NCI-H345 treated with DMSO at 0.1 percent for 48 hours (cell line): ENCODE measurements at regions not wholly inside any gene's neighbourhood (a gene's known extent, or its start where the extent isn't known, plus 50 kb on each side); places are given as distances from the start of the nearest gene placed in this dataset.

Experiments used
- DNase-seq: peaks from one replicate; lab custom pipeline; 2025; ENCODE audit not compliant: unreplicated experiment; lab: John Stamatoyannopoulos, UW

DNA sequence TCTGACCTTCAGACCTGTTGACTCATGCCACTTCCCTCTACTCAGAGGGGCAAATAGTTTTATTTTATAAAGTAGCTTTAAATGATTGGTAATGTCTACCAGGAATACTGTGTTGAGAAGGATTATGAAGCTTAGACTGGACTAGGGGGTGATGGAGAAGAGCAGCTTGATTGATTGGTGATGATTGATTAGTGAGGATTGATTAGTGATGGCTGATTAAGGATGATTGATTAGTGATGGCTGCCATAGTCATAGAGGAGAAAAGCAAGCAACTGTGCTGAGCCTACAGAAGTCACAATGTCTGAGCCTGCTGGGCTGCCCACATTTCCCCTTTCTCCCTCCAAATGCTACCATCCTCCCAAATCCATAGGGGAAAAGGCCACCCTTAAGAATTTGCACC, 206.8 kb upstream of the SALL1 start:
- no peak for DNase-seq

DNA sequence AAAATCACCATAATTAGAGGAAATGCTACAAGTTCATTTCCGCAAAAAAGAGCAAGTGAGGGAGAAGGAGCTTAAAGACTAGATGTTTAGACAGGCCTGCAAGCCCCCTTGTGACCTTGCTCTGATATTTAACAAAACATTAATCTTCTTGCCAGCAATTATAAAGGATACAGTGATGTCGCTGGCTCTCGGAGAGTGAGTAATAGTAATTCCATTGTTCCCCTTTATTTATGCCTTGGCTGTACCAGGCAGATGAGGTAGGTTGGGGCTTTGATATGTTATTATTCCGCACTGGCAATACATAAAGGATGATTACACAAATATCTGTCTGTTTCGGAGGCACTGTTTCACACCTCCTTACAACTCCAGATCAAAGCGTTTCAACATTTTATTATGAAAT, 204.8 kb upstream of the SALL1 start:
- DNase-seq, result no peak

DNA sequence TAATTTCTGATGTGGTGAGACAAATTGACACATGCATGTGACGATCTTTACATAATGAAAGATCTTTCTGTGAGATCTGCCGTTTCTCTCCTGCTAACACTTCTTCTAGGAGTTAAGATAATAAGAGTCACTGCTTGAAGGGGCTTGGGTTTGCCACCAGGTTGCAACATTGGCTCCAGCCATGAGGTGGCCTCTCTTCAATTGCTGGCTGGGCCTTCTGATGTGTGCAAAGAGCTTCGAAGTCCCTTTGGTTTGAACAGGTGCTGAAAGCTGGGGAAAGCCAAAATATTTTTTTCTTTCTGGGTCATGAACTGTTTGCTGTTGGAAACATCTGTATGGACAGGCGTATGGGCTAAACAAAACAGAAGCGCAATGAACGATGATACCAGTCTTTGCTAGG, 204.1 kb upstream of the SALL1 start:
- no peak for DNase-seq

DNA sequence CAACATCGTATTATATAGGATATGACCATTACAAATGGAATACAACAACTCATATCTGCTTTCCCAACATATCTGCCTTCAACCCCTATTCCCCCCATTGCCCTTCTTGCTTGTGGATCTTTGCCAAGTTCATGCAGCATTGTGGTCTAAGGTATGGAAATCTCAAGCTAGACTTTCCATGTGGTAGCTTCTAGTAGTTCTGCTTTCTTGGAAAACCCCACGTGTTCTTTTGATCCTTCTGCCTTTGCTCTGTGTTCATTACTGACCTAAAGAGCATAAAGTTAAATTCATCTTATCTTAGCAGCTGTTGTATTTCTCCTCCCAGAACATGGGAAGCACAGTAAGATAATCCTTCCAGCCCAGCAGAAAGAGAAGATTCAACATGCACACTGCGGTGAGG, 202.0 kb upstream of the SALL1 start:
- DNase-seq, result no peak

DNA sequence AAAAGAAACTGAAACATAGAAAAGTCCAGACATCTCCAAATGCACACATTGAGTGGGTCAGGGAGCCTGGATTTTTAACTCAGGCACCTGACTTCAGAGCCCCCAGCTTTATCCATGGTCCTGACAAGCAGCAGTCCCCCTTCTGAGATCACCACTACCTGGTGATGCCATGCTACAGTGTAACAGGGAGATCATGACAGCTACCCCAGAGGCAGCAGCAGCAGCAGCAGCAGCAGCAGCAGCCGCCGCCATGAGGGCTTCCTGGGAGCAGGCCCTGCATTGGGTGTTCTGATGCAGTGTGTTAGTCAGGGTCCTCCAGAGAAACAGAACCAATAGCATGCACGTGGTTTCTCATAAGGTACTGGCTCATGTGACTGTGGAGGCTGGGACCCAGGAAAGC, 198.6 kb upstream of the SALL1 start:
- no peak for DNase-seq

DNA sequence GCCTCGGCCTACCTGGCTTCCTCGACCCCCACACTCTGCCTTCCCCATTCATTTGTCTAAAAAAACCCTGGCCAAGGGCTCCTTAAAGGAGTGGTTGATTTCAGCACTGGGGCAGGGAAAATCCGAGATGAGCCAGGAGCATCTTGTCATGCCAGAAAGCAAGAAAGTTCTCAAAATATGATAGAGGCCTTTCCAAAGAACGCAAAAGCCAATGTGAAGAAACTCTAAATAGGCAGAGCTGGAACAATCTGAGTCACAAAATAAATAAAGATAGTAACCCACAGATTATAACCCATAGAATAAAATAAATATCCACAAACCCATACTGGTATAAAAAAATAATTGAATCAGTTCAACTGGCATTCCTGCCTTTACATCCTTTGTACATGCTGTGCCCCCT, 192.3 kb upstream of the SALL1 start:
- no peak for DNase-seq

DNA sequence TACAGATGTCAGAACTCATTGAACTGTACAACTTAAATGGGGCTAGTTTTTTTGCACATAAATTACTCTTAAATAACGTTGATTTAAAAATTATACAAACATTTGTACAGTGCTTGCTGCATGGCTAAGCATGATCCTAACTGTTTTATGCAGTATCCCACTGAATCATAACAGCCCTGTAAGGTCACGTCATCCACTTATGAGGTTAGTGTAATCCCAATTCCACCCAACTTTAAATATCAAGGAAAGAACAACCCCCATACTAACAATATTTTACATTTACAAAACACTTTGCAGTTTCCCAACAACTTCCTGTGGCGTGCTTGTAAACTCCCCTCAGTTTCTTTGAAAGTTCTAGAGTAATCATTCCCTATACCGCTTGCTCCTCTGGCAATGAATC, 190.1 kb upstream of the SALL1 start:
- no peak for DNase-seq

DNA sequence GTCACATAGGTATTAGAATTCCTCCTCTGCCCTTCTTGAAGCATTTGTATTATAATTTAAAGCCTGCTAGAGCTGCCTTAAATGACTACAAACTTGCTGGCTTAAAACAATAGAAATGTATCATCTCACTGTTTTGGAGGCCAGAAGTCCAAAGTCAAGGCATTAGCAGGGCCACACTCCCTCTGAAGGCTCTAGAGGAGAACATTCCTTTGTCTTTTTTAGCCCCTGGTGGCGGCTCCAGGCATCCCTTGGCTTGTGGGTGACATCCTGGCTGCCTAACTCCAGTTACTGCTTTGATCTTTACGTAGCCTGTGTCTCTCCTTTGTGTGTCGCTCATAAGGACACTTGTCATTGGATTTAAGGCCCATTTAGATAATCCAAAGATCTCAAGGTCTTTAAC, 186.6 kb upstream of the SALL1 start:
- no peak for DNase-seq

DNA sequence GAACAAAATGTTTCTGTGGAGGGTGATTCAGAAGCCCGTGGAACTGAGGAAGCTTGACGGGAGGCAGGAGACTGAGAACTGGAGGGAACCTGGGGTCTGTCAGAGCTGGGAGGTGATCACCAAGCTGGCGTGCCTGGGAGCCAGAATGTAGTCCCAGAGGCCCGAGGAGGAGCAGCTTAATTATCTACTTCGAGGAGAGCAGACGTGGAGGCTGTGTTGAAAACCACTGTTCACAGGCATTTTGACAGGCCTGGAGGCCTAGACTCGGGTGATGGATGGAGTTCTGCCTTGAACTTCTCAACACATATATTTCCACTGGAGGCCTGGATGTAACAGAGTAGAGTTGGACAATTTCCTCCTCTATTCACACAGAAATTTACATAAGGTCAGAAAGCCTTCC, 177.7 kb upstream of the SALL1 start:
- no peak for DNase-seq

DNA sequence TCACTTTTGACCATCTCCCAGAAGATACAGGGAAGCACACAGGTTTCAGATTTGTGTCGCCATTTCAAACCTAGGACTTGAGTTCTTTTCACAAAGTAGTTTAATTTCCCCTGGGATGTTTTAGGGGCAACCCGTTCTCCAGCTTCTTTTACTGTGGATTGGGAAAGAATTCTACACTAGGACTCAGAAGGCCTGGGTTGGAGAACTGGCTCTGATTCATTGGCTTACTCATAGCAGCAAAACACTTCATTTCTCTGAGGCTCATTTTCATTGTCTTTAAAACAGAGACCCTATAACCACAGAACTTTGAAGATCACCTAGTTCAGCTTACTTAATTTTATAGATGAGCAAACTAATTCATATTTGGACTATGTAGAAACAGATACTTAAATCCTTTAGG, 175.9 kb upstream of the SALL1 start:
- no peak for DNase-seq

DNA sequence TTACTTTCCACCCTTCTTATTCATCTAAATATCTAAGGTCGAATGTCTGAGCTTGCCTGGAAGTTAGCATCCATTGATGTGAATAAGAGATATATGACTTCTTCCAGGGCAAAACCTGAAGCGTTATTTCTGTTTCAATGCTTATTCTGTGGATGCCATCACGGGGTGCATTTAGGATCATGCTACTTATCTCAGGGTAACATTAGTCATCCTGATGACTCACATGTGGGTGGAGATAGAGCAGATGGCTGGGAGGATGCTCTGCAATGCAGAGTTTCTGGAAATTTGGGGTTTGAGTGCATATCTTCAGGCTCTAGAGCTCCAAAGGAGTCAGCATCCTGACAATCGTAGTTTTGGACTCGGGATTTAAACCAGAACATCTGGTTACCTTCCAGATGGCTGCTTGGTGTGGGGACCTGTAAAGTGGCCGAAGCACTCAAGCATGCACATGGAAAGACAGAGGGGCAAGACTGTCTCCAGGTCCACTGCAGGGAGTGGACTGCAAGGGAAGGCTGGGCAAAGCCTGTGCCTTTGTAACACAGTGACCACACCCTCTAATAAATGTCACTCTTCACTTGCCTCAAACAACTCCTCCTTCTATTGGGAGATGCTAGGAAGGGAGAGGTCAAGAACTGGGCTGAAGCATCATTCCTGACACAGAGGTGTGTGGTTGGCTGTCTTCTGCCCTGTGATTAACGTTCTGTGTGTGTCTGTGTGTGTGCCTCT, 175.2 kb upstream of the SALL1 start:
- DNase-seq, result no peak

DNA sequence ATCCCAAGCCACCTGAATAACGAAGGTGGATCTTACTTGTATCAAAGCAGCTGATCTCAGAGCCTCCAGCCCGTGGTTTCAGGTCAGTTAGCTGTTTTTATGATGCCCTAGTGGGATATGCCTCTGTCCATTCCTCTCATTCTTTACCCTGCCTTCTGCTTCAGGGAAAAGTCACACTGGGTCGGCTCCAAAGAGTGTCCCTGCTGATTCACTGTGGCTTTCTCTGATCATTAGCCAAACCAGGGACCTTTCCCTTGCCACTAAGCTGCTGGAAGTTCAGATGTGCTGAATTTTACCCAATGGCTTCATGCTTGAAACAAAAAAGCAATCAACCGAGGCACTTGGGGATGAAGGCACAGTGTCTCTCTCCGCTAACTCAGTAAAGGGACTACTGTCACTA, 170.2 kb upstream of the SALL1 start:
- DNase-seq, result no peak

DNA sequence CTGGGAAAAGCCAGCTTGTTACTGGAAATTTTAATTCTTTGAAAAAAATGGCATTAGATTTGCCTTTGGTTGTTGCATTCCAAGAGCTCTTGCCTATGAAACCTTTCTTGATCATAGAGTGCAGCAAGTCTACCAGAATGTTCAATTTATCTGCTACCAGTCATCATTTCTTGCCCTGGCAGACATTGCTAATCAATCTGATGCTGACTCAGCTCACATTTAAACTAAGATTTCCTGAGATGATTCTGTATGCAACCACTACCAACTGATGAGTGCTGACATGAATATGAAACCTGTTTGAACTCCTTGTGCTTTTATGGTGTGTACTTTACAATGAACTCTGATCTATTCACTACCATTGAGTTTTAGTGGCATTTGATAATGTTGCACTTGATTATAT, 166.5 kb upstream of the SALL1 start:
- no peak for DNase-seq

DNA sequence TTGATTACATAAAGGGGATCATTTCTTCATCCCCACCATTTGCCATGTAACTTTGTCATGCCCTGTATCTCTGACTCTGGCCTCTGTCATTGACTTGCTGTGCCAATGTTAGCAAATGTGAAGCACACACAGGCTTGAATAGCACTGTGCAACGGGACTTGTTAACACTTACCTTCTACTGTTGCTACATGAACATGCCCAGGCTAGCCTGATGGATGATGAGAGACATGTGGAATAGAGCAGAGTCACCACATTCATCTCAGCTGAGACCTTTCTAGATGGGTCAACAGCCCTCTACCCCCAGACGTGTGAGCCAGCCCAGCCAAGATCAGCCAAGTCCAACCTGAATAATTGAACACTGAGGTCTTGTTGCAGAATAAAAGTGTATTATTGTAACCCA, 162.1 kb upstream of the SALL1 start:
- no peak for DNase-seq

DNA sequence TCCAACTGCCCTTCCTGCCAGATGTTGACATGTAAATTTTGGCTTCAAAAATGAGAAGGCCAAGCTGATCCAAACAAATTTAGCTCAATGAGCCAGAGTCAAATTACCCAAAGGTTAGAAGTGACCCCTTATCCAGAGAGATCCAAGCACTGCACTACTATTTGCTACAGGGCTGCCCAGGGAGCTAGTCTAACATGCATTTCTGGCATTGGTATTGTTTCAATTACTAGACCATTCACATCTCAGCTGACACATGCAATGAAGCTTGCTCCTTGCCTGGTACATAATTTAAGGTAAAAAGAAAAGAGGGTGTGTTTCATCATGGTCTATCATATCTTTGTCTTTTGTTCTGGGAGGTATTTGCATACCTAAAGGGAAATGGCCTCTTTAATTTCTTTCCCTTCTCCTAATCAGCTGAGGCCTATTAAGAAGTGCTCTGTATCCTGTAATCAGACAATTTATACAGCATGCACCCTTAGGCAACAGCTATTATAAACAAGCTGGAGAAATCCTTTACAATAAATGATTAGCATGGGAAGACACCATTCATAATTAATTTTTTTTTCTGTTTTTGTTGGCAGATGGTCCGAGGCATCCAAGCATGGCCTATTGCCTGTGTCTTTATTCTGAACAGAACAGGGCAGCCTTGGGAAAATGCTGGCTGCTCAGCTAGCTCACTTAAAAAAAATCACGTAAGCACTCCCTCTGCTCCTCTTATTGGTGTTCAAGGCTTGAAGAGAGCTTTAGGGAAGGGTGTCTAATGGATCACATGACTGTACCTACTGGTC, 161.5 kb upstream of the SALL1 start:
- no peak for DNase-seq

DNA sequence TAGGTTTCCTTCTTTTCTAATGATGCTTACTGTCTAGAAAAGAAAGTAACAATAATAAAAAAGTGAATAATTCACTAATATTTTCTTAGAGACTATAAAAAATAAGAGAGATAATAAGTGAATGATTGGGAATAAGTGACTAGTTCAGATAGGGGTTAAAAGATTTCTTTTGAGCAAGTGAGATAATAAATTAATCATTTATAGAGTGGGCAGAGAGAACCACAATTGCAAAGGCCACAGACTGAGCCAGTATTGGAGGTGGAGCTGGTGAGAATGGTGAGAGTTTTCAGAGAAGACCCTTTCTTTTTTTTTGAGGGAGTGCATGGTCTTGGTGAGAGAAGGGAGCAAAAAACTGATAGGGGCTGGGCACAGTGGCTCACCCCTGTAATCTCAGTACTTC, 159.1 kb upstream of the SALL1 start:
- DNase-seq, result no peak

DNA sequence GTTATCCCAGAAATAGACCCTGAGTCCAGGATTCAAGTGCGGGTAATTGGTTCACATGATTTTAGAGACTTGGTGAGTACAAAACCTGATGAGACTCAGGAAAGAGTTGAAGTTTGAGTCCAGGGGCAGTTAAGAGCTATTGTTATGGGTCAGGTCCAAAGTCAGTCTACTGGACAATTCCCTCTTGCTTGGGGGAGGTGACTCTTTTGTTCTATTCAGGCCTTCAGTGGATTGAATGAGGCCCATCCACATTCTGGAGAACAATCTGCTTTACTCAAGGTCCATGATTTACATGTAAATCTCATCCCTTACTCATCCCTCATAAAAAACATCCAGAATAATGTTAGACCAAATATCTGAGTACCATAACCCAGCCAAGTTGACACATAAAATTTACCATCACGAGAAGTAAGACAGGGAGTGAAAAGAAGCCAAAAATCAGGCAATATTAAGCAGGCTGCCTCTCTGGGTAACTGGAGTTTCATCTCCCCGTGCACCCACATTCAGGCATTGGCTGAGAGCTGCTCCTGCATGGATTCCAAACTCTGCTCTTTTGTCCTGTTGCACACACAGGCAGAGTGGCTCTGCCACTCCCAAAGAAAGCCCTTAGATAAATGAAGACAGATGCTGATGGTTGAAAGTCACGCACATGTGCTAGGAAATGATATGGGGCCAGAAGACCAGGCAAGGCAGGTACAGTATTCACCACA, 156.0 kb upstream of the SALL1 start:
- DNase-seq, result no peak

DNA sequence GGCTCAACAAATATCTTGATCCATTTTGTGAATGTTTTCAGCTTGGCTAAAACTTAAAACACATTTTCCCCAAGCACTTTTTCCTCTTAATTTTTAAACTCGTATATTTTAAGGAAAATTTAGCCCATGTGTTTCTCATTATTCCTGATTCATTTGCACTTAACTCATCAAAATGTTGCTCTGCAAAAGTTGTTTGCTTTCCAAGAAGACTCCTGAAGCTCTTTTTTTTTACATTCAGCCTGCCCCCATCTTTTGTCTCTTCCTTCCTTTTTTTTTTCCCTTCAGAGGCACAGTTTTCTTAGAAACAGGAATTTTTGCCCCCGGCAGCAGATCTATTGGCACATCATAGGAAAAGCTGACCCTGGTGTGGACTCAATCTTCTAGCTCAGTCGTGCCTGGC, 155.0 kb upstream of the SALL1 start:
- DNase-seq, result no peak

DNA sequence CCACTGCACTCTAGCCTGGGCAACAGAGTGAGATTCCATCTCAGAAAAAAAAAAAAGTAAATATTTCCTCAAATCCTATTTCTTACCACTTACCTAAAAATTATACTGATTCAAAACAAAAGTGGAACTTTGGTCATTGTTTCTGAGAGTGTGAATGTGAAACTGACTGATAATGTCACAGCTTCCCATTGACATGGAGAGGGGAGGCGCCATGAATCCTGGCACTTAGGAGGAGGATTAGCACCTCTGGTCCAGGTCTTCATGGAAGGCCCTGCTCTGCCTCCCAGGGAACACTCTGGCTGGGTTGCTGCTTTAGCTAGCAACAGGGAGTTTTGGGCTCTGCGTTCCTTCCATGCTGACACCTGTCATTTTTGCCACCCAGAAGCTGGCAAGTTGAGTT, 154.3 kb upstream of the SALL1 start:
- DNase-seq, result no peak

DNA sequence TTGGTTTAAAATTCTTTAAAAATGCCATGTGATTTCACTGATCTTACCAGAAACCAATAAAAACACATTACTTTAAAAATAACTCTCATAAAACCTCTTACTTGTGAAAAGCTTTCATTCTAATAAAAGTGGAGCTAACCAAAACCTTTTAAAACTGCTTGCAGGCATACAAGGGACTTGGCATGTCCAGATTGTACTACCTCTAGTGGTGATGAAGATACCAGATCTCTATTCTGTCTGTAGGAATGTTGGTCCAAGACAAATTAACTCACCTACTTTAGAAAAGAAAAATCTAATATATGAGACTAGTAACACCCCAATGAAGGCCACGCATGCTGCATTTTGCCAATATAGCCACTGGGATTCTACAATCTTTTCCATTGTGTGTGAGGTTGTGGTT, 151.0 kb upstream of the SALL1 start:
- DNase-seq, result no peak

DNA sequence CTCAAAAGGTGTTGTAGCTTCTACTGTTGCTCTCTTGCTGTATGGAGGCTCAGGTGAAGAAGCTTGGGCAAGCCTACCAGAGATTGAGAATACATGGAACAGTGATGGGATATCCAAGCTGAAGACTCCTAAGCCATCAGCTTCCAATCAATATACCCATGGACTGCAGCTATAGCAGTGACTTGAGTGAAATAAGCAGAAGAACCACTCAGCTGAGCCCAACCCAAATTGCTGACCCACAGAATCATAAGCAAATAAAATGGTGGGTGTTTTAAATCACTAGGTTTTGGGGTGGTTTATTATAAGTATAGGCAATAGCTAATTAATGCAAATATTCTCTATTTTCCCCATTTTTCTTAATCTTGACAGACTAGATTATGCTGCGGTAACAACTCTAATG, 147.7 kb upstream of the SALL1 start:
- DNase-seq, result no peak
